ENCODE measurements at regions not wholly inside any gene's neighbourhood (a gene's known extent, or its start where the extent isn't known, plus 50 kb on each side); places are given as distances from the start of the nearest gene placed in this dataset.

GRCh38 chr12:116366456-116366776 is 88.9 kb upstream of the MED13L start:
- TF ChIP-seq CTCF (IDR thresholded peaks at IDR 0.05) (no peak), POLR2A (IDR thresholded peaks at IDR 0.05) (no peak)

Measured in lower leg skin (tissue), 3 donors.